ENCODE measurements at regions not wholly inside any gene's neighbourhood (a gene's known extent, or its start where the extent isn't known, plus 50 kb on each side); places are given as distances from the start of the nearest gene placed in this dataset.

GRCh38 chr5:93644760-93645159, 61.7 kb downstream of the NR2F1 start:
- Histone ChIP-seq H3K4me2 (ENCODE audit: low read depth, low read length) (no peak overlapping the region), H3K9ac (ENCODE audit: low read length) (no peak overlapping the region), H4K20me1 (ENCODE audit: insufficient read depth, low read length) (no peaks in the 10 kb centered on the region), H3K4me3 (ENCODE audit: low read length) (no peak overlapping the region), H3K9me3 (replicated peaks; ENCODE audit: insufficient read depth, low read length) (no peaks in the 10 kb centered on the region), H3K4me1 (ENCODE audit: low read length) (peaks cover 3% of the 10 kb centered on the region), H3F3A (ENCODE audit: insufficient read depth, low read length) (no peaks in the 10 kb centered on the region), H3K9me2 (replicated peaks; ENCODE audit: insufficient read depth, low read length) (no peaks in the 10 kb centered on the region), H3K36me3 (replicated peaks; ENCODE audit: insufficient read depth, low read length) (no peaks in the 10 kb centered on the region), H2AFZ (ENCODE audit: low read length) (no peak overlapping the region), H3K27me3 (replicated peaks; ENCODE audit: insufficient read depth, low read length) (no peaks in the 10 kb centered on the region), H3K27ac (ENCODE audit: low read length) (no peak overlapping the region), H3K79me2 (ENCODE audit: low read length) (no peaks in the 10 kb centered on the region)
- DNase-seq: no peak
- TF ChIP-seq EZH2 (optimal IDR thresholded peaks at IDR 0.05; ENCODE audit: low read depth, low read length) (no peak), EZH2phosphoT487 (IDR thresholded peaks at IDR 0.05; ENCODE audit: low read length) (no peak), CTCF (IDR thresholded peaks at IDR 0.05; ENCODE audit: low read length) (no peak)
